DMS 273 (cell line): ENCODE measurements at regions not wholly inside any gene's neighbourhood (a gene's known extent, or its start where the extent isn't known, plus 50 kb on each side); places are given as distances from the start of the nearest gene placed in this dataset.
"Not testable (repeated sequence)": the region's sequence is repeated elsewhere in the genome, so short reads cannot be mapped to it uniquely, and the experiment has no call there.

Source experiments
- DNase-seq: peaks from one replicate; lab custom pipeline; 2025; ENCODE audit not compliant: unreplicated experiment; lab: John Stamatoyannopoulos, UW

DNA sequence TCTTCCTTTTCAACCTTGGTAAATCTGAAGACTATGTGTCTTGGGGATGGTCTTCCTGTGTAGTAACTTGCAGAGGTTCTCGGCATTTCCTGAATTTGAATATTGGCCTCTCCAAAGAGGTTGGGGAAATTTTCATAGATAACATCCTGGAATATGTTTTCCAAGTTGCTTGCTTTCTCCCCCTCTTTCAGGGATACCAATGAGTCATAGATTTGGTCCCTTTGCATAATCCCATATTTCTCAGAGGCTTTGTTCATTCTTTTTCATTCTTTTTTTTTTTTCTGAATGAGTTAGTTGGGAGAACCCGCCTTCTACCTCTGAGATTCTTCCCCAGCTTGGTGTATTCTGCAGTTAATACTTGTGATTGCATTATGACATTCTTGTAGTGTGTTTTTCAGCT is 549.2 kb upstream of the AMOT start:
- no peak for DNase-seq

- no peak for DNase-seq
Observed at GRCh38 chrX:113384628-113385027, 544.0 kb upstream of the AMOT start.

DNA sequence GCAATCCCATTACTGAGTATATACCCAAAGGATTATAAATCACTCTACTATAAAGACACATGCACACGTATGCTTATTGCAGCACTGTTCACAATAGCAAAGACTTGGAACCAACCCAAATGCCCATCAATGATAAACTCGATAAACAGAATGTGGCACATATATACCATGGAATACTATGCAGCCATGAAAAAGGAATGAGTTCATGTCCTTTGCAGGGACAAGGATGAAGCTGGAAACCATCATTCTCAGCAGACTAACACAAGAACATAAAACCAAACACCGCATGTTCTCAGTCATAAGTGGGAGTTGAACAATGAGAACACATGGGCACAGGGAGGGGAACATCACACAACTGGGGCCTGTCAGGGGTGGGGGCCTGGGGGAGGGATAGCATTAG is 532.8 kb upstream of the AMOT start:
- DNase-seq: not testable (repeated sequence)

- no peak for DNase-seq
Observed at GRCh38 chrX:113370006-113370405, 529.4 kb upstream of the AMOT start.

GRCh38 chrX:113369056-113369455 is 528.4 kb upstream of the AMOT start:
- DNase-seq: no peak

- no peak for DNase-seq
Observed at GRCh38 chrX:113353134-113353533, 512.5 kb upstream of the AMOT start.

DNA sequence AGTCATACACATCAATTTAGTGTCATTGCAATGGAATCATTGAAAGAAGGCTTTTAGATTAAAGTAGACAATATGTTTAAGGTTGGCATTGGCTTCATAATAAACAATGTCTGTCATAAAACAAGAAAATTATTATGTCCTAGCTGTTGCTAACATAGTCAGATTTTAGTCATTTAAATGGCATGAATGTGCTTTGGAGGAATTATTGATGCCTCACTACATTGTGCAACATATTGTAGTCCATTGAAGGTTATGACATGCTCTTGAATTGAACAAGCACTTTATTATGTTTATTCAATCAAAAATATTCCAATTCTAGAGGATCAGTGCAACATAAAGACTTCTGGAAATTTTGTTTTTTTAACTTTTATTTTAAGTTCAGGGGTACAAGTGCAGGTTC is 489.8 kb upstream of the AMOT start:
- DNase-seq: no peak

- no peak for DNase-seq
Observed at GRCh38 chrX:113315927-113316326, 475.3 kb upstream of the AMOT start.

DNA sequence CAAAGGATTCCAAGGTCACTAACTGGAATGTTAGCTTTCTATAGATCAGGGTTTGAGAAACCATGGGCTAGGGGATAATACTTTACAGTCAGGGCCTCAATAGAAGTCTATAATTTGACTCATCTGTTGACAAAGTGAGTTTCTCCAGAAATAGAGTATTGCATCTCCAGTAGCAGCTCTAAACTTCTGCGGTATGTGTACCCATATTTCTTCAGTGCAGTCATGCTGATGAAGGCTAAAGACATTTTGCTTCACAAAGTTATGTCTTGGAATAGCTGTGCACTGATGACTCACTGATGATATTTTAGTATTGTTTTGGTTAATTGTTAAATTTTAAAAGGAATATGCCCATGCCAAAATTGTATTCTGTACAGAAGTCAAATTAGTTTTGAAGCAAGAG is 464.9 kb upstream of the AMOT start:
- DNase-seq: no peak

DNA sequence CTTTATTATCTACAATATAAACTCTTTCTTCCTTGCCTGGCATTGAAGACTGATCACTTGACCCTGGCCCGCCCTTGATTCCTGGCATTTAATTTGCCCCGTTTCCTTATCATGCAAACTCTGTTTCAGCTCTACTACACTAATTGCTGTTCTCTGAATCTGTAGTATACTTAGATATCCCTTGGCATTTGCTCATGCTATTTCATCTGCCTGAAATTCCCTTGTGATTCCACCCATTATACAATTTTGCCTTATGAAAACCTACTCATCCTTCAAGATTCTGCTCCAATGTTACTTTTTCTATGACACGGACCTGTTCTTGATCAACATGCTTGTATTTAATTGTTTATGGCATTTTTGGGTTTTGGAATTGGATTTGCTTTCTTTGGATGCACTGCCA is 459.9 kb upstream of the AMOT start:
- DNase-seq: no peak

DNA sequence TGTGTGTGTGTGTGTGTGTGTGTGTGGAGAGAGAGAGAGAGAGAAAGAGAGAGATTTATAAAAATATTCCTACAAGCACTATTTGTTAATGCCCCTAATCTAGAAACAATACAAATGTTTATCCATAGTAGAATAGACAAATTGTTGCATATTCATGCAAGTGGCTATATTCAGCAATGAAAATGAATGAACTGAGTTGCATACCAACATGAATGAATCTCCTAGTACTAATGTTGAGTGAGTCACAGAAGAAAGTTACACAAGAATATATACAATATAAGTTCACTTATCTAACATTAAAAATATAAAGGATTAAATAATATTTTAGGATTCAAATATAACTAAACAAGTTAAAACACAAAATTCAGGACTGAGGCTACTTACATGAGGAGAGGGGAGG is 456.8 kb upstream of the AMOT start:
- no peak for DNase-seq

- no peak for DNase-seq
Observed at GRCh38 chrX:113289503-113289902, 448.9 kb upstream of the AMOT start.

- no peak for DNase-seq
Observed at GRCh38 chrX:113287761-113288160, 447.1 kb upstream of the AMOT start.

- no peak for DNase-seq
Observed at GRCh38 chrX:113275804-113276203, 435.2 kb upstream of the AMOT start.

GRCh38 chrX:113274791-113275190 is 434.2 kb upstream of the AMOT start:
- no peak for DNase-seq

- no peak for DNase-seq
Observed at GRCh38 chrX:113274345-113274744, 433.7 kb upstream of the AMOT start.

DNA sequence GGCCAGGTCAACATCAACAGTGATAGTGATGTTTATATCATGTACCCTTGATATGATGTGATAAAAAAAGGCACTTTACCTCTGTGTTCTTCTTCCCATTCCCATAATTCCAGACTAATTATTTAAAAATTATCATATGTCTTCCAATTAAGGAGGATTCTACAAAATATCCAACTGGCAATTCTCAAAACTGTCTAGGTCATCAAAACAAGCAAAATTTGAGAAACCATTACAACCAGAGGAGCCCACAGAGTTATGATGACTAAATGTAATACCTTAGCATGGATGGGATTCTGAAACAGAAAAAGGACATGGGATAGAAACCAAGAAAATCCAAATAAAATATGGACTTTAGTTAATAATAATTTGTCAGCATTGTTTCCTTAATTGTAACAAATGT is 428.6 kb upstream of the AMOT start:
- no peak for DNase-seq

DNA sequence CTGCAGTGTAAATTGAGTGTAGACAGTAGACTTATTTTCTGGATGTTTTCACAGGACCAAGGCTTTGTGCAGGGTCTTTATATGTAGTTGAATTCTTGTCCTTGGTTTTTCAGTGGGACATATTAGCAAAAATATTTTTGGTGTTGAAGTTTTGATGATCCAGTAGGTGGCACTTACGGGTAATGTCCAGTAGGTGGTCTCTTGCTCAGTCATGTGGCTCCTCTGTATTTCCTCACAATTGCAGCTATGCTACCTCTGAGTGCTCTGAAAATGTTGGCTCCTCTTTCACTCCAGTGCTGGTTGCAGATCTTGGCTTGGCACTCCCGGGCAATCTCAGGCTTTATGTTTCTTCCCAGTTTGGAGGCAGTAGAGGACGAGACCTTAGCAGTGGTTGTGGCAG is 419.8 kb upstream of the AMOT start:
- peak; percentile 1 for DNase-seq

- DNase-seq: no peak
Observed at GRCh38 chrX:113222305-113222704, 381.7 kb upstream of the AMOT start.

GRCh38 chrX:113212052-113212451 is 371.4 kb upstream of the AMOT start:
- no peak for DNase-seq

GRCh38 chrX:113202601-113203000 is 362.0 kb upstream of the AMOT start:
- no peak for DNase-seq

- DNase-seq: no peak
Observed at GRCh38 chrX:113195949-113196348, 355.3 kb upstream of the AMOT start.

DNA sequence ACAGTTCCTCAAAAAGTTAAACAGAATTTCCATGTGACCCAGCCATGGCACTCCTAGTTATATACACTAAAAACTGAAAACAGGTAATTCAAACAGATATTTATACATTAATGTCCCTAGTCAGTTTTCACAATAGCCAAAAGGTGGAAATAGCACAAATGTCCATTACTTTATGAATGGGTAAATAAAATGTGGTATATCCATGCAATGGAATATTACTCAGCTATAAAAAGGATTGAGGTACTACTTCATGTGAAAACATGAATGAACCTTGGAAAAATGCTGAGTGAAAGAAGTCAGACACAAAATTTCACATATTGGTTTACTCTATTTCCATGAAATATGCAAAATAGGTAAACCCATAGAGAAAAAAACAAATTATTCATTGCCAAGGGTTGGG is 351.8 kb upstream of the AMOT start:
- DNase-seq: no peak

DNA sequence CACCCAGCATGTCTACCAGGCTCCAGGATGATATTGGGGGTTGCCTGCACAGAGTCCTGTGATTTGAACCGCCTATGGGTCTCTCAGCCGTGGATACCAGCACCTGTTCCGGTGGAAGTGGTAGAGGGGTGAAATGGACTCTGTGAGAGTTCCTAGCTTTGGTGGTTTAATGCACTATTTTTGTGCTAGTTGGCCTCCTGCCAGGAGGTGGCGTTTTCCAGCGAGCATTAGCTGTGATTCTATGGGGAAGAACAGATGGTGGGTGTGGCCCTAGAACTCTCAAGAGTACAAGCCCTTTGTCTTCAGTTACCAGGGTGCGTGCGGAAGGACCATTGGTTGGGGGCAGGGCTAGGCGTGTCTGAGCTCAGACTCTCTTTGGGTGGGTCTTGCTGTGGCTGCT is 316.9 kb upstream of the AMOT start:
- DNase-seq: peak; percentile 34
